DND-41 (cell line): ENCODE measurements at regions not wholly inside any gene's neighbourhood (a gene's known extent, or its start where the extent isn't known, plus 50 kb on each side); places are given as distances from the start of the nearest gene placed in this dataset.

Source experiments
- CTCF ChIP-seq: IDR thresholded peaks from 2 replicates; pipeline ENCODE4 v1.5.1; 2012; ENCODE audit warnings: borderline replicate concordance, low read length, moderate library complexity, mild to moderate bottlenecking; ENCODE audit not compliant: poor library complexity, severe bottlenecking; ENCODE audit errors: extremely low read depth
- EZH2 ChIP-seq: IDR thresholded peaks from 3 replicates; pipeline ENCODE4 v1.6.1; 2012; ENCODE audit warnings: borderline replicate concordance, low read depth, mild to moderate bottlenecking, moderate library complexity, low read length, inconsistent platforms; ENCODE audit not compliant: severe bottlenecking

GRCh38 chr3:64909011-64909410, 221.2 kb upstream of the ADAMTS9 start:
- TF ChIP-seq CTCF (no peak), EZH2 (no peak)
